Left renal pelvis (tissue), 4 donors: ENCODE measurements at regions not wholly inside any gene's neighbourhood (a gene's known extent, or its start where the extent isn't known, plus 50 kb on each side); places are given as distances from the start of the nearest gene placed in this dataset.

Source experiments
- DNase-seq, 4 donors: peaks; one replicate each; pipeline ENCODE4 v3.0.0-alpha.2; 2013; ENCODE audit warnings: low read depth in 4 of 4, low spot score in 3 of 4

DNA sequence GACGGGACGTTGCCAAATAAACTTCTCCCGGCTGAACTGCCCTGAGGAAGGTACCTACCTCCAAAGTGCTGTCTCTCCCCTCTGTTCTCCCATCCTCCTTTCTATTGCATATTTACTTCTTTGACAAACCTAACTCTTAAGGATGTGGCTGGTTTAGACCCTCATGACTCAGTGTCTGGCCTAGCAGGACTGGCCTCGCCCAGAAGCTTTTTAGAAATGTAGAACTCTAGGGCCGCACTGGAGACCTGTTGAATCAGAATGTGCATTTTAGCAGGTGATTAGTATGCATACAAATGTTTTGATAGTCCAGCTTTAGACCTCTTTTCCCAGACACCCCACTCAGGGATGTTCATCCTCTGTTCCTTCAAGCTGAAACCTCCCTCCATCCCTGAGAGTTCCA, 335.9 kb downstream of the PIK3R1 start:
- no peak for DNase-seq

DNA sequence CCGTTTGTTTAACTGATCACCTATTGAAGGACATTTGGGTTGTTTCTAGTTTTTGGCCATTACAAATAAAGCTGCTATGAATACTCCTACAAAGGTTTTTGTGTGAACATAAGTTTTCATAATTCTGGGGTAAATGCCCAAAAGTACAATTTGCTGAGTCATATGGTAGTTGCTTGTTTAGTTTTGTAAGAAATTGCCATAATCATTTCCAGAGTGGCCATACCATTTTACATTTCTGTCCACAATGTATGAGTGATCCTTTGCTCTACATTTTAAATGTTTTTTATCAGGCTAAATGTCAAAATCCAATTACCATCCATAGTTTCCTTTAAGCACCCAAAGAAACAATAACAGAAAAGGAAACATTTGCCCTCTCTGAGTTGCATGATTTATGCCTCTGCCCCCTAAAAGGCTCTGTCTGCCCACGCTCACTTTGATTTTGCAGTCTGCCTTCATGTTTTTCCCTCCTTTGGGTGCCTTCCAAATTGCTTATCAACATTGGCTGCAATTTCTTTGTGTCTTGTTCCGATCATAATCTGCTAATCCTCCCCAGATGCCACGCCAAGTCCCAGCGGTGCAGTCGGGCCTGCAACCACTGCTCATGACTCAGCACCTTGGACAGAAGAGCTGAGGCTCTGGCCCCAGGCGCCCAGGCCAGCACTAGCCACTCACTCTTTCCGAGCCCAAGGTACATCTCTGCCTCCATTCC, 339.2 kb downstream of the PIK3R1 start:
- DNase-seq = no peak

DNA sequence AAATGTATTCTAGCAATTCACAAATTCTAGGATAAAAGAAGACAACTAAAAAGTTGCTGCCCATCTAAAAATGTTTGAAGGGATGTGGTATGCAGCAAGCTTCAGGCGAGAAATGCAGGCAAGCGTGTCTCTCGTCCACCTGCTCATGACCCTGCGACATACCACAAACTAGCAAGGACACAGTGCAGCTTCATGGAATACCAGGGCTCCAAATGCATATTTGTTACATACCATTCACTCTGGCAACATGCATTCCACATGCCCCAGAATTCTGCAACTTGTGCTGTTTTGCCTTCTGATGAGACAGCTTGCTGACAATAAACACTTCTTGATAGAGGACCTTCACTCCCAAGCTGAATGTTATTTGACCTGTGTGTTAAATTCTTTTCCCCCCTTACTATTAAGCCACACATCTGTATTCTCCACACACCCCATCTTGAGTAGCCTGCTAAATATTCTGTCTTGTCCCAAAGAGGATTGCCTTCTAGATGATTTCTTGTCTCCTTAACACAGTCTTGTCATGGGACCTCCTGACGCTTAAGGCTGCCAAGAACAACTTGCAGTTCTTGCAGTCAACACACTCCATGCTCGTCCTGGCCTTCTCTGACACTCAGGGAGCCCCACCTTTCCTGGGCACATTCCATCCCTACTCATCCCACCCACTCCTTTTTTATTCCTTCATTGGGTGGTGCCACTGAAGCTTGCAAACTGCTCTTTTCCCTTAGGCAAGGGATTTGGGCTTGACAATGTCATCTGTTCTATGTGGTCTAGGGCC, 340.5 kb downstream of the PIK3R1 start:
- DNase-seq = no peak

DNA sequence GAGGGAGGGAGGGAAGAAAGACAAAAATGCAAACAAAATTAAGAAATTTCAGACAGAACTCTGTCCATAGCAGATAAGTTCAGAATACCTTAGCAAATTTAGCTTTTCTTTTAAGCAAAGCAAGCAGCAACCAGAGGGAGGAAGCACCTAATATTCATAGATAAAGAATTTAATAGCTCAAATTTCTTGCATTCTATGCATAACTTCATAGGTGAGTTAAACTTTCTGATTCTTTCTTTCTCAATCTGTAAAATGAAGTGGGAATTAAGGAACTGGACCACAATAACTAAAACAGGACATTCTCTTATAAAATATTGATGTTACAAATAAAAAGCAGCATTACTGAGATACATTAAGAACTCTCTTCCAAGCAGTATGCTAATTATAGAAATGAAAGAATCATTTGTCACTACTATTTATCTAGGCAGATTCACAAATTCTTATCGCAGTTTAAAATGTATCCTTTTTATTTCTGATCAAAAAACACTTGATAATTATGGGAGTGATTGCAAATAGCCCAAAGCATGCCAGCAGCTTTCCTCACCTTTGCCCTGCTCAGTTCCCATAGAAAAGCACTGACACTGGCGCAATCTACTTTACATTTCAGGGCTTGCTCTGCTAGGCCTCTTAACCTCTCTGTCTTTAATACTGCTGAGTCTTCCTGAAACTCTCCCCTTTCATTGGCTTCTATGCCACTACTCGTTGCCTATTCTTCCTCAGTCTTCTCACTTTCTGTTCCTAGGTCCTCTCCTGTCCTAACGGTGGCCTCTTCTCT, 341.8 kb downstream of the PIK3R1 start:
- DNase-seq = no peak

DNA sequence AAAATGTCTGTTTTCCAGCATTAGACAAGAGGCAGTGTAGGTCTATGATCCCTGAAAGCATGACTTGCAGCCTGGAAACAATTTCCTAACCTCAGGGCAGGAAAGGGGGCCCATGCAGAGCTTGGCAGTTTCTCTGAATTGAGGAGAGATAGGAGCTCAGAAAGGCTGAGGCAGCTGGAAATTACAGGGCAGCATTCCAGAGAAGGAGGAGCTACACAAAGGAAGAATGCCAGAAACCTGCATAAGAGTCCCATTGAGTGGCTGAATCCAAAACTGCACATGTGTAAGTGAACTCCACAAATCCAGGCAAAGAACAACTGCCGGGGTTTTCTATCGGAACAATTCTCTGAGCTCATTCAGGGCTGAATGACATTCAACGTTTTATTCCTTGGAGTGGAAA, 346.8 kb downstream of the PIK3R1 start:
- DNase-seq = no peak

DNA sequence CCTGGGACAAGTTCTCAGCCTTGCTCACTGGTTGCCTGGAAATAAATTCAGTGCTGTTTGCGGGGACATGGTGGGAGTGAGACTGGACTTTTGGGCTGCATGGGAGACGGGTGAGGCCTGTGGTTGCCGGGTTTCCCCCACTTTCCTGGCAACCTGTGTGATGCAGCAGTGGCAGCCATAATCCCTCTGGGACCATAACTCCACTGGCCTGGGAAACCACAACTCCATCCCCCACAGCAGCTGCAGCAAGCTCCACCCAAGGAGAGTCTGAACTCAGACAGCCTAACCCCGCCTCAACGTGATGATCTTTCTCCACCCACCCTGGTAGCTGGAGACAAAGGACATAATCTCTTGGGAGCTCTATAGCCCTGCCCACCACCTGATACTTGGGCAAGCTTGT, 349.9 kb downstream of the PIK3R1 start:
- no peak for DNase-seq

DNA sequence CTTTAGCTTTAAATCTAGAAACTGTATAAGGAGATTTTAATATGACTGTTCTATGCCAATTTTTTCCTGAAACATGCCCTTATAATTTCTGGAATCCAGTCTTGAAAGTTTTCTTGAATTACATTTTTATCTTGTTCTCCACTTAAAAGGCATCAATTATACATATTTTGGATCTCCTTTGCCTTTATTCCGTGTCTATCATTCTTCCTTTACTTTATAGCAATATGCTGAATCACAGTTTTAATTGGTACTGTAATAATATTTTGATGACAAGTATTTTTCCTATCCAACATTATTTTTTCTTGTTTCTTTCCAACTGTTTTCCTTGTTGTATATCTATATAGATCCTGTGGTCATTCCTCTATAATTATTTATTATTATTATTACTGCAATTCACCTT, 361.2 kb downstream of the PIK3R1 start:
- no peak for DNase-seq

DNA sequence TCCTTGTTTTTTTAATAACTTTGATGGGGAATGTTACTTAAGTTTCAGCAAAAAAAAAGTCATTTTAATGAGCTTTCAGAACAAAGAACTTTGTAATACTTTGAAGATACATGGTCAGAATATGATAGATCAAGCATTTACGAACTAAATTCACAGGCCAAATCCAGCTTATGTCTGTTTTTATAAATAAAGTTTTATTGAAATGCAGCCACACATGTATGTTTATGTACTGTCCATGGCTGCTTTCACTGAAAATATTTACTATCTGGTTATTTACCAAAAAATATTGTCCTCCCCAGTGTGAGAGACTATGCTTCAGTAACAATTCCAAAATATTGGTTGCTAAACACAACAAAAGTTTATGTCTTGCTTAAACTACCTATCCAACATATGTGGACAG, 366.7 kb downstream of the PIK3R1 start:
- no peak for DNase-seq

DNA sequence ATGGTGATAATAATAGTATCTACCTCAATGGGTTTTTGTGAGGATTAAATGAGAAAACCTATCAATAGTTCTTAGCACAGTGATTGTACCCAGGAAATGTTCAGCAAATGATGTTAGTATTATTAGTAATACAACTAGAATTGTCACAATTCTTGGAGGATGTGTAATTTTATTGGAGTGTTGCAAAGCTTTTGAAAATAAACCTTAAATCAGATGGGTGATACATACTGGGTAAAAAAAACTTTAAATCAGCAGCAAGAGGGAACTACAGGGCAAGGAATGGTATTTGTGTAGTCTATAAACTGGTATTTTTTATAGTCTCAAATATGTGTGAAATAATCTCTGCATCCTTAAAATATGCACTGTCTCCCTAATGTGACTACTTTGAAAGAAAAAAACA, 371.6 kb downstream of the PIK3R1 start:
- no peak for DNase-seq

DNA sequence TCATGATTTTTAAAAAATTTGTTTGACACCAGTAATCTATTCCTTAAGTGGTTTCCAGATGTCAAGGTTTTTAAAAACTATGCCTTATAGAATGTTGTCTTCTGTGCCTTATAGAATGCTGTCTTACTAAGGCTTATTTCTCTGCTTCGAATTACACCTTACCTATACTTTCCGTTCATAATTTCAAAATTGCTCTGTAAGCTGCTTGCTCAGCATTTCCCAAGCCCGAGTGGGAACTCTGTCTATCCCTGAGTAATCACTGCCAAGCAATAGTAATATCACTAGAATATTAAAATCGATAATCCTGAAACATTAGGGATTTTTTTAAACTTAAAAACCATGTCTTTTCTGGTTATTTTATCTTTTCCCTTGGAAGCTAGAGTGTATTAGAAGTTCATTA, 376.3 kb downstream of the PIK3R1 start:
- no peak for DNase-seq

DNA sequence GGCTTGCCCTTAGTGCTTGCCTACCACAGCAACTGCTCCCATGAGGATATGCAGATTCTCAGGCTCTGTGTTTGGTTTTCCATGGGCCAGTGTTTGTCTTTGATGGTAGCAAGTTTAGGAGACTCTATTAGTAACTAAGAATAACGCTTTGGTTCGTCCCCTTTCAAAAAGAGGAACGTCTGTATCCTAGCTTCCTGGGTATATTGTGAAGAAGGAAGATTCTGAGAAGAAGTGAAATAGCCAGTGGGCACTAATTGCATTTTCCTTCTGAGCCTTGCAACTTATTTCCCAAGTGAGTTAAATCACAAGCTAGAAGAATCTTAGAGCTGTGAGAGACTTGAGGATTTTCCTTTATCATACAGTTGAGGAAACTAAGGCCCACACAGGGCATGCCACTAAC, 376.8 kb downstream of the PIK3R1 start:
- no peak for DNase-seq

DNA sequence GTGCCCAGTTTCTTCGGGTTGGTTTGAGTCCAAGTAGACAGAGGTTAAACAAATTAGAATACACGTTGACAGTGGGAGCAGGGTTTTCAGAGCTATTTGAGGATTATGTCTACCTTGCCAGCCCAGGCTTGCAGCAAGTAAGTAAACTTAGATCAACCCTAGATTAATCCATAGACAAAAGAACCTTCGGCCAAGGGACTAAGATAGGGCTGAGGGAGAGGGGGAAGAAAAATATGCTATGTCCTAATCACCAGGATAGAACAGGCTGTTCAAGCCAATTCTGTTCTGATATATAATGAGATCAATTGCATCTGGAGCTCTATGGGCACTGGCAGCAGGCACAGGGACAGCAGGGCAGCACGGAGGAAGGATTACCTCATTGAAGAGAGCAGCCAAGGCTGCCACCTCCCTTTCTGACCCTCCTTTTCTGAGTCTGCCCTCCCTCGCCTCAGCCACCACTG, 377.7 kb downstream of the PIK3R1 start:
- no peak for DNase-seq

DNA sequence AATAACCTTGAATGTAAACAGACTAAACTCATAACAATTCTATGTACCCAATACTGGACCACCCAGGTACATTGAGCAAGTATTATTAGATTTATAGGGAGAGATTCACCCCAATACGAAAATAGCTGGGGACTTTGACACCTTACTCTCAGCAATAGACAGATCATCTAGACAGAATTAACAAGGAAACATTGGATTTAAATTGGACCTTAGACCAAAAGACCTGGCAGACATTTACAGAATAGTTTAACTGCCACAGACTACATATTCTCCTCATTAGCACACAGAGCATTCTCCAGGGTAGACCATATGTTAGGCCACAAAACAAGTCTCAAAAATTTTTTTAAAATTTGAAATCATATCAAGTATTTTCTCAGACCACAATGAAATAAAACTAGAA, 397.4 kb downstream of the PIK3R1 start:
- DNase-seq = no peak

DNA sequence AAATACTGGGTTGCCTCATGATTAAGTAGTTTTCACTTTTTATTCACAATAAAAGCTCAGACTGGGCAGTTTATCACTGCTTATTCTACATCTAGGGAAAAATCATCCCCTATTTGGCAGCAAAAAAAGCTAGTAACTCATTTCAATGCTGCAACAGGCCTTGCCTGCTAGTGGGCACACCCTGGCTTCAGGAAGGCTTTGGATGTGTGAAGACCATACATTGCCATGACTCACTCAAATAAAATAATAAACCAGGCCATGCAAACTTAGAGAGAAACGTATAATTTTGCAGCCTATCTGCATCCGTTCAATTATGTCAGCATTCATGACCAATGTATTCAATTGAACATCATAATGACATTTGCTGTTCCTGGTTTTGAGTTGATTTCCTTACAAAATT, 402.9 kb downstream of the PIK3R1 start:
- no peak for DNase-seq

DNA sequence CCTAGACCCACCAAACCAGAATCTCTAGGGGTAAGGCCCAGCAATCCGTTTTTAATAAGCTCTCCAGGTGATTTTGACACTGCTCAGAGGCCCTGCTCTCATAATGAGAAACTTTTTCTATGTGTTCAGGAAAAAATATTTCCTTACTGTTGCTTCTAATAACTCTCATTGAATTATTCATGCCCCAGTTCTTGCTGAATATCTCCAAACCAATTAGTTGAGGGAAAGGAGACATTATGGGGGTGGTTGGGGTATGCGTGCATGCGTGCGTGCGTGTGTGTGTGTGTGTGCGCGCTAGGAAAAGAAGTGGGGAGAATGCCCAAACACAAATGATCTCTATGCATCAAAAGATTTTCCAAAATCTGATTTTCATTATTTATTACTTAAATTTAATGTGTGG, 411.4 kb downstream of the PIK3R1 start:
- DNase-seq = no peak

DNA sequence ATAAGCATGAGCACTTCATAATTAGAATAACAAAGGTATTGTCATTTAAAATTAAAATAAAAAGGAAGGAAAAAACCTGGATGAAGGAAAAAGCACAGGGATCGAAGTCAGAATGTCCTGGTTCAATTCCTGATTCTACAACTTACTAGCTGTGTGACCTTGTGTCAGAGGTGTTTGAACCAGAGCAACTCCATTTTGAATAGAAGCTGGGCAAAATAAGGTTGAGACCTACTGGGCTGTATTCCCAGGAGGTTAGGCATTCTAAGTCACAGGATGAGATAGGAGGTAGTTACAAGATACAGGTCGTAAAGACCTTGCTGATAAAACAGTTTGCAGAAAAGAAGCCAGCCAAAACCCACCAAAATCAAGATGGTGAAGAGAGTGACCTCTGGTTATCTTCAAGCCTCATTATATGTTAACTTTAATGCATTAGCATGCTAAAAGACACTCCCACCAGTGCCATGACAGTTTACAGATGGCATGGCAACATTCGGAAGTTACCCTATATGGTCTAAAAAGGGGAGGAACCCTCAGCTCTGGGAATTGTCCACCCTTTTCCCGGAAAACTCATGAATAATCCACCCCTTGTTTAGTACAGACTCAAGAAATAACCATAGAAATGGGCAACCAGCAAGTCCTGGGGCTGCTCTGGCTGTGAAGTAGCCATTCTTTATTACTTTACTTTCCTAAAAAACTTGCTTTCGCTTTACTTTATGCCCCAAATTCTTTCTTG, 412.7 kb downstream of the PIK3R1 start:
- DNase-seq = no peak

DNA sequence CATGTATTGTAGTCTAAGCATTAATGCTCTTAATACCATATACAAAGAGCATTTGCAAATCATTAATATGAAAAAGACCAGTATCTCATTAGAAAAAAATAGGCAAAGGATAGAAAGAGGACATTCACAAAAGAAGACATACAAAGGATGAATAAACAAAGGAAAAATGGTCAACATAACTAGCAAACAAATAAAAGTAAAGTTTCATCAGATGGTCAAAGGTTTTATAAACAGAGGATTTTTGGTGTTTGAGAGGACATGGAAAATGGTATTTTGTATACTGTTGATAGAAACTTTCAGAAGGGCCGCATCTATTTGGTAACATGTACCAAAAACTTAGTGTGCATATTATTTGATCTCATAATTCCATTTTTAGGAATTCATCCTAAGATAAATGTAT, 414.8 kb downstream of the PIK3R1 start:
- no peak for DNase-seq

DNA sequence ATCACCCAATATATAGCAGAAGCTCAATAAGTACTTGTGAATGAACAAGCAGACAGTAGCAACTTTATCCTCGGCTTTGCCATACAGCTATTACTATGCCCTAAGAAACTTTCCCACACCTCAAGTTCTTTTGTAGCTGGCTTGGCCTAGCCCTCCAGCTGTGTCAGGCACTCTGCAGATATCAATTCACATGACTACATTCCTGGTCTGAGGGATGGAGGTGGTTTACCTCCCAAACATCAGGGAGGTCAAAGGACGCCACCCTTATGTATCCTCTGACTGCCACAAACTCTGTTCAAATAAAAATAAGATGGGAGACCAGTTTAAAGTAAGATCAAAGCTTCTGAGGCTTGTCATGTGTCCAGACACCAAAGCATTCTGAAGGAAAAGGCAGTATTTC, 416.3 kb downstream of the PIK3R1 start:
- no peak for DNase-seq

DNA sequence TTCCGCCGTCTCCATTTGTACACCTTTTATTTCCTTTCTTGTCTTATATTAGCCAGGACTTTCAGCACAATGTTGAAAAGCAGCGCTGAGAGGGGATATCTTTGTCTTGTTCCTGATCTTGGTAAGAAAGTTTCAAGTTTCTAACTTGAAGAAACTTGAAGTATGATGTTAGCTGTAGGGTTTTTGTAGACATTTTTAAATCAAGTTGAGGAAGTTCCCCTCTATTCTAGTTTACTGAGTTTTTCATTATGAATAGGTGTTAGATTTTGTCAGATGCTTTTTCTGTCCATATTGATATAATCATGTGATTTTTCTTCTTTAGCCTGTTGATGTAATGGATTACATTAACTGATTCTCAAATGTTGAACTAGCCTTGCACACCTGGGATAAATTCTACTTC, 425.7 kb downstream of the PIK3R1 start:
- no peak for DNase-seq

DNA sequence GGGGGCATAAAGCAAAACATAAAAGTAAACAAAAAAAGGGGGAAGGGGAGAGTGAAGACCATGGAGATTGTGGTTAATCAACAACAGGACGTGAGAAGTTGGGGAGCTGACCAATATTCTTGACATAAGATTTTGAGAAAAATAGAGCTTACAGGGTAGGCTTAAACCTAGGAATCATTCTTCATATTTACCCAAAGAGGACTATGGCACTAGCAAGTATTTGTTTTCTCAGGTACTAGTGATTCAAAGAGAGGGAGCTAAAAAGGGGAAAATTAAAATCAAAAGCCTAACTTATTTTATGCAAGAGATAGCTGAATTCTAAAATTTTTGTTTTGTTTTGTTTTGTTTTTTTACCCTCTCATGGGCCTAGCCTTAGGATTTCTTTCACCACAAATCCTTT, 427.5 kb downstream of the PIK3R1 start:
- DNase-seq = no peak

DNA sequence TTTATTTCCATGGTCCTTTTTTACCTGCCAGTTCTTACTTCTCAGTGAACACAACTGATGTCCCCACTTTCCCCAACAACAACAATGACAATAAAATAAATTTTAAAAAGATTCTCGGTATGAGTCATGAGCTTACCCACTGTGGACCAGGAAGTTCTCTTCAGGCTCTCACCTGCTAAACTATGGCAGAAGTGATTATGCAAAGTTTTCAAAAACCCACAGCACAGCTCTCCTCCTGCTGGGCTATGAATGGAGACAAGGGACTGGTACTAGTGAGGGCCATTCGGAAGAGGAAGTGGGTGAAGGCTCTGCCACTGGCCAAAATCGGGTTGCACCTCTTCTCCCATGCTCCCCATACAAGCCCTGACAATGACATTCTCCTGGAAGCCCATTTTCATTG, 429.4 kb downstream of the PIK3R1 start:
- DNase-seq = no peak
